Aorta (tissue), 5 donors: ENCODE measurements at regions not wholly inside any gene's neighbourhood (a gene's known extent, or its start where the extent isn't known, plus 50 kb on each side); places are given as distances from the start of the nearest gene placed in this dataset.
"Not testable (repeated sequence)": the region's sequence is repeated elsewhere in the genome, so short reads cannot be mapped to it uniquely, and the experiment has no call there.

Experiments
- ATAC-seq: fragments of 200-7000 bp; cut with Tn5 transposase; one replicate; pipeline ENCODE4 v1.9.1; 2022; ENCODE audit warnings: moderate library complexity; ENCODE audit not compliant: low FRiP score
- DNase-seq, 2 donors: peaks; one replicate each; pipeline ENCODE4 v3.0.0-alpha.2; 2020
- H3K27ac ChIP-seq, 2 donors: one replicate each; pipeline ENCODE4 v1.5.1; 2013; ENCODE audit warnings: low read length in 2 of 2, mild to moderate bottlenecking in 2 of 2, moderate library complexity in 2 of 2, control low read depth in 1 of 2, inconsistent platforms in 1 of 2, low read depth in 1 of 2
- H3K27me3 ChIP-seq, 2 donors: one replicate each; pipeline ENCODE4 v1.6.1; 2013; ENCODE audit warnings: control low read depth in 1 of 2, low read length in 1 of 2, mild to moderate bottlenecking in 1 of 2, moderate library complexity in 1 of 2; ENCODE audit not compliant: insufficient read depth in 2 of 2, control insufficient read depth in 1 of 2
- H3K36me3 ChIP-seq, 2 donors: one replicate each; pipeline ENCODE4 v1.6.1; 2013; ENCODE audit warnings: control low read depth in 1 of 2, low read length in 1 of 2, mild to moderate bottlenecking in 1 of 2; ENCODE audit not compliant: insufficient read depth in 2 of 2, control insufficient read depth in 1 of 2
- H3K4me1 ChIP-seq, 2 donors: one replicate each; pipeline ENCODE4 v1.6.1; 2013; ENCODE audit warnings: low read length in 2 of 2, control low read depth in 1 of 2, mild to moderate bottlenecking in 1 of 2, moderate library complexity in 1 of 2; ENCODE audit not compliant: insufficient read depth in 2 of 2, control insufficient read depth in 1 of 2
- H3K4me3 ChIP-seq, 2 donors: one replicate each; pipeline ENCODE4 v1.5.1; 2013; ENCODE audit warnings: low read length in 2 of 2, control low read depth in 1 of 2, mild to moderate bottlenecking in 1 of 2
- H3K9me3 ChIP-seq: one replicate; pipeline ENCODE4 v1.6.1; 2013; ENCODE audit warnings: mild to moderate bottlenecking, low read length; ENCODE audit not compliant: control insufficient read depth
- WGBS, 2 donors: extraction: QIAGEN DNeasy Blood & Tissue Kit; methylation state at CpG; one replicate each; pipeline ENCODE4 v1.1.7; 2013; 5-methylcytosine and 5-hydroxymethylcytosine counted together
- intact Hi-C, 2 donors: fragments of 100-400 bp; cut with DNase I; formaldehyde crosslinking; loops; one replicate each; pipeline versions ENCODE4 v1.14.2 to v1.15.0; 2022
- donor health status: healthy with polysubstance abuse.
- donor health status: Bipolar disorder and iron deficiency.
- donor health status: DM: no; HTN: no; CAD: no.
- donor health status: DM: no; HTN: no; CAD: no.
- donor health status: DM: yes; HTN: yes; CAD: no.

DNA sequence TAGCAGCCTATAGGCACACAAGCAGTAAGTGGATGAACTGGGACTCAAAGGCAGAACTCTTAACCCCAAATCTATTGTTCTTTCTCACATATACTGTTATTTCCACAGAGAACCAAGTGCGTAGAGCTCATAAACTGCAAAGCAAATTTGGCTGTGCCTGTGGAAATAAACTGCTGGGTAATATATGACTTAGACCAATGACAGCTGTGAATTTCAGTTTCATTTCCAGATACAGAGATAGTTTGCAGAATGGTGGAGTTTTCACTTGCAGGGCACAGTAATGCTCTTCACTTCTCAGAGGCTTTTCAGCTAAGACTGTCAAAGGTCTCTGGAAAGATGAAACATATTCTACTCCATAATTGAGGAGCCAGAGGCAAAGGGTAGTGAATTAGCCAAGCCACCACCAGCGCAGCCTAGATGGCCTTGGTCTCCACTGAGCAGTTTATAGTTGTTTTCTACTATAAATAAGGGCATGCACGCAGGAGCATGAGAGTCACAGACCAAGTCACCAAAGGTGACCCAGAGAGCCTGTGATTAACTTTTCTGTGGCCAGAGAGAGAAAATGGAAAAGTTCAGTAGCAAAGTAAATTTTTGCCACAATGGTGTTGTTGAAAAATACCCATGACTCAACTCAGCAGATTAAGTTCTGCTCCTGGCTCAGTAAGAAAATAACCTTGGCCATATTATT is 180.7 kb upstream of the GRM7 start:
- no peaks in the 10 kb centered on the region for H3K27me3 ChIP-seq
- WGBS, 2 donors, result 56 to 81% methylated on average over 3 of the region's 3 CpGs
- intact Hi-C loops, result no loop called here
- H3K9me3 ChIP-seq, result peaks cover 1% of the 10 kb centered on the region
- H3K4me3 ChIP-seq, result no peak overlapping the region
- DNase-seq (no peak), ATAC-seq (no peak)
- no peaks in the 10 kb centered on the region for H3K4me1 ChIP-seq
- H3K36me3 ChIP-seq, result no peaks in the 10 kb centered on the region
- H3K27ac ChIP-seq, result no peak overlapping the region

DNA sequence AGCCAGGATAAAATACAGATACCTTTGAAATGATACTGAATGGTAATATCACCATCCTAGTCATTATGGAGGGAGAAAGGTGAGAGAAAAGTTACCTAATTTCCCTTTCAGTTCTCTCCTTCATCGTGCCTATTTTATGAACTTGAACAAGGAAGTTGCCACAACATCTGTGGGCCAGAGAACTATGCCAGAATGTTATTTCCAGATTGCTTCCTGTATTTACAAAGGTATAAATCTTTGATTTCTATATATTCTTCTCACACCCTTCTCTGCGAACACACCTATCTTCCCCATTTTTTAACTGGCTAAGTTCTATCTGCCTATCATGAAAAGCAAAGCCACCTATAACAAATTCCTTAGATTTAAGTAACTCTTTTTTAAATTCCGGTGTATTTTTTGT is 163.6 kb upstream of the GRM7 start:
- H3K4me3 ChIP-seq, result no peak overlapping the region
- WGBS, 2 donors, result 80 to 81% methylated on average over 3 of the region's 3 CpGs
- intact Hi-C loops, result no loop called here

DNA sequence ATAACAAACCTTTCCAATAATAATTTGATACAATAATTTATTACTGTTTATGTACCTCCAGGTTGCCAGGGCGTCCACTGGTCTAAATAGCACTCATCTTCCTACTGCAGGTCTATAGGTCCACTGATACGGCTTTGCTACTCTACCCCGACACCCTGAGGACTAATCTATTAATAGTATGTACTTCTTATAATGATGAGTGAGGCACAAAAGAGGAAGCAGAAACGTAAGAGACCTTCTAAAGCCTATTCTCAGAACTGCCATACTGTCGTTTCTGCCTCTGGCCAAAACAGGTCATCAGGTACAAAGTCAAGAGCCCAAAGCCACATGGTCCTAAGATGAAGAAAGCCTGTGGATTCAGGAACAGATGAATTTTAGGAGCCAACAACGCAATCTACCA is 163.2 kb upstream of the GRM7 start:
- Histone ChIP-seq H3K36me3 (no peaks in the 10 kb centered on the region), H3K4me3 (no peak overlapping the region), H3K4me1 (no peaks in the 10 kb centered on the region), H3K27ac (no peak overlapping the region), H3K27me3 (no peaks in the 10 kb centered on the region), H3K9me3 (no peaks in the 10 kb centered on the region)
- 74 to 77% methylated on average over 6 of the region's 6 CpGs for WGBS, 2 donors
- intact Hi-C loops, result no loop called here
- ATAC-seq, result no peak
- DNase-seq, result no peak

More for the DNA sequence above, 163.6 kb upstream of the GRM7 start:
- no peaks in the 10 kb centered on the region for H3K9me3 ChIP-seq
- ATAC-seq (no peak), DNase-seq (no peak)
- H3K27me3 ChIP-seq, result no peaks in the 10 kb centered on the region
- H3K27ac ChIP-seq, result no peak overlapping the region
- no peaks in the 10 kb centered on the region for H3K4me1 ChIP-seq
- no peaks in the 10 kb centered on the region for H3K36me3 ChIP-seq

DNA sequence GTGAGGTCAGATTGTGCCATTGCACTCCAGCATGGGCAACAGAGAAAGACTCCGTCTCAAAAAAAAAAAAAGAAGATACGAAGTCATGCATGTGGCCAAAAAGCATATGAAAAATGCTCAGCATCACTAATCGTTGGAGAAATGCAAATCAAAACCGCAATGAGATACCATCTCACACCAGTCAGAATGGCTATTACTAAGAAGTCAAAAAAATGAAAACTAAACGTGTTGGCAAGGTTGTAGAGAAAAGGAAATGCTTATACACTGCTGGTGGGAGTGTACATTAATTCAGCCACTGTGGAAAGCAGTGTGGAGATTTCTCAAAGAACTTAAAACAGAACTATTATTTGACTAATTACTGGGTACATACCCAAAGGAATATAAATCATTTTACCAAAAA is 156.1 kb upstream of the GRM7 start:
- H3K9me3 ChIP-seq, H3K4me1 ChIP-seq, DNase-seq, ATAC-seq, H3K27me3 ChIP-seq, H3K36me3 ChIP-seq, H3K27ac ChIP-seq, H3K4me3 ChIP-seq, intact Hi-C loops: not testable (repeated sequence)
- 62 to 66% methylated on average over 5 of the region's 5 CpGs for WGBS, 2 donors

DNA sequence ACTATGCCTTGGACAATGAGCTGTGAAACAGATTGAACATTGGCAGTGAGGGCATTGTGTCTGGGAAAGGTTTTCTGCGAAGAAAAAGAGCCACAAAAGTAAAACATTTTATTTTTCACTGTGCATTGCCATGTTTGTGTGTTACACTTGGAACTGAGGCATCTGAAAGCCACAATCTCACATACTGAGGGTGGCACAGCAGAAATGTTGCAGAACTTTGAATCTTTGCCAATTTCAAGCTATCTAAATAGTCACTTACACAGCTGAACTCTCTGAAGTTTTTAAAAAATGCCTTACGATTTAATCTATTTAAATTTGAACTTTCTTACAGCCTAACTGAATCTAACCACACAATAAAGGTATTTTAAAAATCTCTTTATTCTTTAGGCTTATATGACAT is 154.1 kb upstream of the GRM7 start:
- H3K27me3 ChIP-seq, result no peaks in the 10 kb centered on the region
- intact Hi-C loops, result no loop called here
- H3K36me3 ChIP-seq, result no peaks in the 10 kb centered on the region
- 30 to 31% methylated on average over 2 of the region's 2 CpGs for WGBS, 2 donors
- H3K9me3 ChIP-seq, result no peaks in the 10 kb centered on the region
- no peaks in the 10 kb centered on the region for H3K4me1 ChIP-seq
- no peak overlapping the region for H3K27ac ChIP-seq
- H3K4me3 ChIP-seq, result no peak overlapping the region
- ATAC-seq (no peak), DNase-seq (no peak)

DNA sequence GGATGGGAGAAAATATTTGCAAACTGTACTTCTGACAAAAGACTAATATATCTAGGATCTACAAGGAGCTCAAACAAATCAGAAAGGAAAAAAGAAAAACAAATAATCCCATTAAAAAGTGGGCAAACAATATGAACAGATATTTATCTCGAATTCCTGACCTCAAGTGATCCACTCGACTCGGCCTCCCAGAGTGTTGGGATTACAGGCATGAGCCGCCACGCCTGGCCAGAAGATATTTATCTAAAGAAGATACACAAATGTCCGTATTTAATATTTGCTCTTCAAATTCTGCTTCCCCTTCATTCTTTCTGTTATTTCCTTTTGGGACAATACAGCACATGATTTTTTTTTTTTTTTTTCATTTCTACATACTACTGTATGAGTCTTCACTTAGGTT is 151.7 kb upstream of the GRM7 start:
- Histone ChIP-seq H3K36me3 (no peaks in the 10 kb centered on the region), H3K4me3 (no peak overlapping the region), H3K27me3 (no peaks in the 10 kb centered on the region), H3K9me3 (no peaks in the 10 kb centered on the region), H3K4me1 (no peaks in the 10 kb centered on the region), H3K27ac (no peak overlapping the region)
- ATAC-seq (no peak), DNase-seq (no peak)
- 80 to 81% methylated on average over 6 of the region's 6 CpGs for WGBS, 2 donors
- intact Hi-C loops, result no loop called here

DNA sequence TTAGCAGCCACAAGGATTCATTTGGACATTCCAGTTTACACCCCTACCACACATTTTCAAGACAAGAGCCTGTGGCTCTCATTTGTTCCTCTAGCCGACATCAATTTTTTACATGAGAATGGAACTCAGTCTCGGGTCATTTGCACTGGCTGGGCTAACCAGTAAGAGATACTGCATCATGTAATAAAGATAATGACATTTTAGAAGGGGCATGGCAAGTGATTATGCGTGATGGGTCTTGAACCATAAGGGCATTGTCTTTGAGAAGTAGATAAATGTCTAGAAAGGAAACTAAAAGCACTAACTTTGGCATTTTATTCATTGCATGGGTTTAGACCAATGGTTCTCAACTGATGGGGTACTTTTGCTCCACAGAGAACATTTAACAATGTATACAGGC is 146.0 kb upstream of the GRM7 start:
- Histone ChIP-seq H3K27ac (no peak overlapping the region), H3K4me3 (no peak overlapping the region), H3K36me3 (no peaks in the 10 kb centered on the region), H3K4me1 (no peaks in the 10 kb centered on the region), H3K27me3 (no peaks in the 10 kb centered on the region), H3K9me3 (no peaks in the 10 kb centered on the region)
- WGBS, 2 donors, result 86 to 91% methylated on average over 3 of the region's 3 CpGs
- intact Hi-C loops, result no loop called here
- no peak for DNase-seq
- ATAC-seq, result no peak

DNA sequence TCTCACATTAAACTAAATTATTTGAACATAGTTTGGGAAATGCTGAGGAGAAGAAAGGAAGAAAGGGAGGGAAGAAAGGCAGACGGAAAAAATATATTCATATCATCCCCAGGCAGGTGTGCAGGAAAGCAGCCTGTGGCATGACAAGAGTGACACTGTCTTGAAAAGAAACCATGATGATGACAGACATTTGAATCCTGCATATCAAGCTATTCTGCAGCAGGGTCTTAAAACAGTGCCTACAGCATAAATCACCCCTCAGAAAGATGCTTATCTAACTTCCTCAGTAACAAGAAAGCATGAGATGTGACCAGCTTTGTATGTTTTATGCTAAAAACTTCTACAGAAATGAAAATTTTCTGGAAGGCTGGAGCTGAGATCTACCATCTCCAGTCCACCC is 144.5 kb upstream of the GRM7 start:
- ATAC-seq (no peak), DNase-seq (no peak)
- Histone ChIP-seq H3K27me3 (no peaks in the 10 kb centered on the region), H3K4me3 (no peak overlapping the region), H3K9me3 (peaks cover under 1% of the 10 kb centered on the region), H3K36me3 (no peaks in the 10 kb centered on the region), H3K4me1 (no peaks in the 10 kb centered on the region), H3K27ac (no peak overlapping the region)
- 60 to 80% methylated on average over 1 of the region's 1 CpG for WGBS, 2 donors
- intact Hi-C loops, result no loop called here

DNA sequence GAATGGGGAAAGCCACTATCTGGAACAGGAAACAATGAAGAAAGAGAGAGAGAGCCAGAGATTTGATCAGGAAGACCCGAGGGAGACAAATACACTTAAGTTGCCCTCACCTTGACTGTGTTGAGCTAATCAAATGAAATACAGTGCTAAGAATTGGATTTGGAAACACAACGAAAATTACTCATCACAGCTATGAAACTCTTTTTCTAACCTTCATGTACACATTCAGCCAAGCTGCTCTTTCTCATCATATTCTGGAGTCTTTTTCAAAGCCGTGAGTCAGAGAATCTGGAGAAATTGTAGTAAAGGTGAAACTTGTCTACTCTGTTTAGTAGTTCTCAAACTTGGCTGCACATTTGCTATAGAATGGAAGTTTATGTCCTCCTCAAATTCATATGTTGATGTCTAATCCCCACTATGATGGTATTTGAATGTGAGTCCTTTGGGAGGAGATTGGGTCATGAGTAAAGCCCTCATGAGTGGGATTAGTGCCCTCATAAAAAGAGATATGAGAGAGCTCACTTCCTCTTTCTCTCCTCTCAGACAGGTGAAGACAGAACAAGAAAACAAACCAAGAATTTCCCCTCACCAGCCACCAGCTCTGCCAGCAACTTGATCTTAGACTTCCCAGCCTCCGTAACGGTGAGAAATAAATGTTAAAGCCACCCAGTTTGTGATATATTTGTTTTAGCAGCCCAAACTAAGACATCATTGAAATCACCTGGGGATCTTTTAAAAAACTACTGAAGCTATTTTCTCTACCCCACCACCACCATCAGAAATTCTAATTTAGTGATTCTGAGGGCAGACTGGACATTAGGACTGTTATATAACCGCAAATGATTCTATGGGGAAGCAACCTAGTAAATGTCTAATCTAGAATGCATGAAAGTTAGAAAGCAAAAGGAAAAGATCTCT is 143.6 kb upstream of the GRM7 start:
- no peak for ATAC-seq
- intact Hi-C loops, result no loop called here
- WGBS, 2 donors, result 75 to 77% methylated on average over 6 of the region's 6 CpGs
- Histone ChIP-seq H3K27me3 (no peaks in the 10 kb centered on the region), H3K27ac (no peak overlapping the region), H3K9me3 (peaks cover 1% of the 10 kb centered on the region), H3K36me3 (no peaks in the 10 kb centered on the region), H3K4me3 (no peak overlapping the region), H3K4me1 (no peaks in the 10 kb centered on the region)
- no peak for DNase-seq
